SU-DHL-6 (cell line): ENCODE measurements at regions not wholly inside any gene's neighbourhood (a gene's known extent, or its start where the extent isn't known, plus 50 kb on each side); places are given as distances from the start of the nearest gene placed in this dataset.

Experiments used
- EZH2phosphoT487 ChIP-seq: fragments of 200-600 bp; sonication (generic), shearing (Covaris generic); conservative IDR thresholded peaks from 2 replicates; pipeline ENCODE4 v1.6.1; 2018; ENCODE audit warnings: mild to moderate bottlenecking, antibody characterized with exemption, low read length, moderate library complexity, mixed read lengths
- TF ChIP-seq, protein P1 (sequence below): fragments of 200-600 bp; sonication (generic); IDR thresholded peaks from one replicate; pipeline ENCODE4 v1.5.1; 2017; ENCODE audit warnings: antibody characterized with exemption, mild to moderate bottlenecking, low read length, moderate library complexity; ENCODE audit not compliant: insufficient read depth, poor library complexity, severe bottlenecking

DNA sequence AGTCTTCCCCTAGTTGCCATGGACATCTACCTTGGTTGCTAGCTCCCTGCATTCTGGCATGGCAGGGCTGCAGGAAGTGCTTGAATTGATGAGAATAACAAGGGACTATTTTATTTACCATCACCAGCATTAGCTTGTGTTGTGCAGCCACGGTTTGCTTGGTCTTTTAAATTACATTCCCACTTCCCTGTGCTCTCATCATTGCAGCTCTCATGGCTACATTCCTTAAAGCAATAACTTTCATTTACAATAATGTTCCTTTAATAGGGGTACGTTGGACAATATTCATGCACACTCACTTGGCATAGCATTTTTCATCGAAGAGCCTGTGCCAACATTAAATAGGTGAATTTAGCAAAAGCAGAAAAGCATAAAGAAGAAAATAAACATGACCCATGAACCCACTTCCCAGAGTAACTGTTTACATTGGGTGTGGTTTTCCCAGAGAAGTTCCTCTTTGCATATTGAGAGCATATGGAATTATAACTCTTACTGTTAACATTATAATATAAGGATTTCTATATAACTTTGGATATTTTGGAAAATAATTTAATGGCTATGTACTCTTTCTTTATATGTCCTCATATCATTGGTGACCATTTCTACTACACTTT is 113.2 kb upstream of the VWC2 start:
- TF ChIP-seq, protein P1, sequence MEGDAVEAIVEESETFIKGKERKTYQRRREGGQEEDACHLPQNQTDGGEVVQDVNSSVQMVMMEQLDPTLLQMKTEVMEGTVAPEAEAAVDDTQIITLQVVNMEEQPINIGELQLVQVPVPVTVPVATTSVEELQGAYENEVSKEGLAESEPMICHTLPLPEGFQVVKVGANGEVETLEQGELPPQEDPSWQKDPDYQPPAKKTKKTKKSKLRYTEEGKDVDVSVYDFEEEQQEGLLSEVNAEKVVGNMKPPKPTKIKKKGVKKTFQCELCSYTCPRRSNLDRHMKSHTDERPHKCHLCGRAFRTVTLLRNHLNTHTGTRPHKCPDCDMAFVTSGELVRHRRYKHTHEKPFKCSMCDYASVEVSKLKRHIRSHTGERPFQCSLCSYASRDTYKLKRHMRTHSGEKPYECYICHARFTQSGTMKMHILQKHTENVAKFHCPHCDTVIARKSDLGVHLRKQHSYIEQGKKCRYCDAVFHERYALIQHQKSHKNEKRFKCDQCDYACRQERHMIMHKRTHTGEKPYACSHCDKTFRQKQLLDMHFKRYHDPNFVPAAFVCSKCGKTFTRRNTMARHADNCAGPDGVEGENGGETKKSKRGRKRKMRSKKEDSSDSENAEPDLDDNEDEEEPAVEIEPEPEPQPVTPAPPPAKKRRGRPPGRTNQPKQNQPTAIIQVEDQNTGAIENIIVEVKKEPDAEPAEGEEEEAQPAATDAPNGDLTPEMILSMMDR: no peak
- no peak for TF ChIP-seq EZH2phosphoT487
